GM12878 (cell line): ENCODE measurements at regions not wholly inside any gene's neighbourhood (a gene's known extent, or its start where the extent isn't known, plus 50 kb on each side); places are given as distances from the start of the nearest gene placed in this dataset.

Experiments
- ATAC-seq: fragments of 200-7000 bp; cut with Tn5 transposase; 3 replicates; pipeline ENCODE4 v1.9.1; 2020; ENCODE audit warnings: mild to moderate bottlenecking, moderate library complexity
- BruUV-seq: library from RNA; stranded (reverse); fragments of 400-500 nt; replicated peaks from 2 replicates; lab custom pipeline; 2021; lab: Mats Ljungman, UMichigan
- CTCF ChIA-PET: fragments of 300-600 bp; sonication (Branson Sonifier 250); formaldehyde crosslinking; extraction: SDS; loops from one replicate; lab custom pipeline; 2021; ENCODE audit warnings: inconsistent platforms; lab: Yijun Ruan, JAX
- POLR2A ChIA-PET: fragments of 350-600 bp; formaldehyde crosslinking; extraction: SDS; loops from one replicate; lab custom pipeline; 2021; ENCODE audit warnings: inconsistent platforms; lab: Charles Lee
- RAD21 ChIA-PET: fragments of 300-600 bp; sonication (Branson Sonifier 250); formaldehyde crosslinking; loops from one replicate; lab custom pipeline; 2023; ENCODE audit warnings: antibody characterized with exemption; ENCODE audit not compliant: unreplicated experiment; lab: Charles Lee
- SMC1A ChIA-PET: fragments of 300-600 bp; sonication (Branson Sonifier 250); formaldehyde crosslinking; loops from one replicate; lab custom pipeline; 2023; ENCODE audit not compliant: unreplicated experiment, uncharacterized antibody; lab: Charles Lee
- DNase-seq: peaks from one replicate; pipeline ENCODE4 v3.0.0-alpha.2; 2011; ENCODE audit warnings: low read depth, low spot score
- FAIRE-seq: peaks from 3 replicates; lab custom pipeline; 2011; peaks lifted over from hg19 to GRCh38; lab: Jason Lieb, UNC
- H2AFZ ChIP-seq: 2 replicates; pipeline ENCODE4 v1.6.0; 2011; ENCODE audit warnings: low read depth, low read length, control low read depth; ENCODE audit not compliant: control insufficient read depth
- H3K27ac ChIP-seq: 2 replicates; pipeline ENCODE4 v1.5.1; 2011; ENCODE audit warnings: control low read depth; ENCODE audit not compliant: control insufficient read depth, insufficient read depth
- H3K27me3 ChIP-seq, 2 experiments: replicated peaks in 1 of 2; 2 replicates each; pipeline versions ENCODE4 v1.6.0 to v1.6.1; 2011; ENCODE audit warnings: low read length in 1 of 2; ENCODE audit not compliant: control insufficient read depth in 2 of 2, insufficient read depth in 2 of 2
- H3K36me3 ChIP-seq, 2 experiments: 2 replicates each; pipeline ENCODE4 v1.5.1; 2011; ENCODE audit warnings: low read length in 1 of 2; ENCODE audit not compliant: control insufficient read depth in 2 of 2, insufficient read depth in 2 of 2
- H3K4me1 ChIP-seq: 2 replicates; pipeline ENCODE4 v1.6.1; 2011; ENCODE audit warnings: mild to moderate bottlenecking, low read length, moderate library complexity, mixed read lengths; ENCODE audit not compliant: control insufficient read depth, insufficient read depth
- H3K4me2 ChIP-seq: 2 replicates; pipeline ENCODE4 v1.6.0; 2011; ENCODE audit warnings: control low read depth; ENCODE audit not compliant: control insufficient read depth, insufficient read depth
- H3K4me3 ChIP-seq: fragments of 200-600 bp; sonication (generic); 2 replicates; pipeline ENCODE4 v1.5.1; 2016
- H3K79me2 ChIP-seq: 2 replicates; pipeline ENCODE4 v1.6.0; 2011; ENCODE audit warnings: low read length; ENCODE audit not compliant: control insufficient read depth, insufficient read depth
- H3K9ac ChIP-seq: 2 replicates; pipeline ENCODE4 v1.8.0; 2011; ENCODE audit warnings: low read length, control low read depth, mixed read lengths; ENCODE audit not compliant: control insufficient read depth, insufficient read depth
- H3K9me3 ChIP-seq: replicated peaks from 3 replicates; pipeline ENCODE4 v1.5.1; 2011; ENCODE audit warnings: mild to moderate bottlenecking, low read length; ENCODE audit not compliant: control insufficient read depth, insufficient read depth
- H4K20me1 ChIP-seq: 2 replicates; pipeline ENCODE4 v1.6.0; 2011; ENCODE audit not compliant: control insufficient read depth, insufficient read depth
- ATF7 ChIP-seq: fragments of 450-650 bp; IDR thresholded peaks from 2 replicates; pipeline ENCODE4 v1.6.1; 2016; ENCODE audit warnings: low read depth, mild to moderate bottlenecking
- PAX8 ChIP-seq: fragments of 450-650 bp; IDR thresholded peaks from 2 replicates; pipeline ENCODE4 v1.6.1; 2017; ENCODE audit warnings: mild to moderate bottlenecking, moderate library complexity
- ZNF24 ChIP-seq: fragments of 450-650 bp; IDR thresholded peaks from 2 replicates; pipeline ENCODE4 v1.6.1; 2017; ENCODE audit warnings: antibody characterized with exemption, mild to moderate bottlenecking
- ZNF274 ChIP-seq: IDR thresholded peaks from one replicate; pipeline ENCODE4 v1.8.0; 2011; ENCODE audit not compliant: insufficient read length, insufficient read depth
- ZSCAN29 ChIP-seq: fragments of 450-650 bp; IDR thresholded peaks from 2 replicates; pipeline ENCODE4 v1.6.1; 2017; ENCODE audit warnings: mild to moderate bottlenecking, moderate library complexity
- WGBS: methylation state at CpG from one replicate; pipeline ENCODE4 v1.1.6; 2016; ENCODE audit warnings: low lambda C conversion rate; ENCODE audit not compliant: insufficient replicate concordance, insufficient coverage; ENCODE audit errors: missing lambda C conversion rate; 5-methylcytosine and 5-hydroxymethylcytosine counted together
- in situ Hi-C: fragments of 300-500 bp; cut with MboI; formaldehyde crosslinking; loops from 9 replicates; pipeline ENCODE4 v1.14.3; 2018; ENCODE audit warnings: mixed read lengths
- intact Hi-C: fragments of 100-400 bp; cut with micrococcal nuclease; formaldehyde crosslinking; loops from one replicate; pipeline ENCODE4 v1.14.2; 2022; ENCODE audit not compliant: unreplicated experiment
- TF ChIP-seq, protein P1 (sequence below): IDR thresholded peaks from 2 replicates; pipeline ENCODE4 v1.6.1; 2012; ENCODE audit warnings: improper control_type of control experiment, low read depth, low read length; ENCODE audit not compliant: insufficient replicate concordance
- TF ChIP-seq, protein P2 (sequence below): IDR thresholded peaks from 2 replicates; pipeline ENCODE4 v1.6.1; 2011; ENCODE audit warnings: borderline replicate concordance, low read depth, mild to moderate bottlenecking, moderate library complexity, mixed read lengths, low read length; ENCODE audit not compliant: insufficient read depth; ENCODE audit errors: extremely low read length

DNA sequence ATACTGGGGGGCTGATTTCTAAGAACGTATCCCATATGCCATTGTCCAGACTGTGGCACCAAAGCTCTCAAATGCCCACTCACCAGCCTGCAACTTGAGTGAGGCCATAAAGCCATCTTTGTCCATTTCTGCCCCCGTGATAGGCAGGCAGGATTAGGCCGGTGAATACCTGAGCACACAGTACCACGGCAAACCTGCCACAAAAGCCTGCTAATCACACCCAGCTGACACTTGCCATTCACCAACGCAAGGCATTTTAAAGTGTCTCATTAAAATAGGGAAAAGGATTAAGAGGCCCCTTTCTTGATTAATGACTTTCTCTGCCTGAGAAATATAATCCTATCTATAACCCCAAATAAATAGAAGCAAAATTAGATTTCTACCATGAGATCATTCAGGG, 111.4 kb upstream of the NANOS1 start (continued):
- TF ChIP-seq, protein P1, sequence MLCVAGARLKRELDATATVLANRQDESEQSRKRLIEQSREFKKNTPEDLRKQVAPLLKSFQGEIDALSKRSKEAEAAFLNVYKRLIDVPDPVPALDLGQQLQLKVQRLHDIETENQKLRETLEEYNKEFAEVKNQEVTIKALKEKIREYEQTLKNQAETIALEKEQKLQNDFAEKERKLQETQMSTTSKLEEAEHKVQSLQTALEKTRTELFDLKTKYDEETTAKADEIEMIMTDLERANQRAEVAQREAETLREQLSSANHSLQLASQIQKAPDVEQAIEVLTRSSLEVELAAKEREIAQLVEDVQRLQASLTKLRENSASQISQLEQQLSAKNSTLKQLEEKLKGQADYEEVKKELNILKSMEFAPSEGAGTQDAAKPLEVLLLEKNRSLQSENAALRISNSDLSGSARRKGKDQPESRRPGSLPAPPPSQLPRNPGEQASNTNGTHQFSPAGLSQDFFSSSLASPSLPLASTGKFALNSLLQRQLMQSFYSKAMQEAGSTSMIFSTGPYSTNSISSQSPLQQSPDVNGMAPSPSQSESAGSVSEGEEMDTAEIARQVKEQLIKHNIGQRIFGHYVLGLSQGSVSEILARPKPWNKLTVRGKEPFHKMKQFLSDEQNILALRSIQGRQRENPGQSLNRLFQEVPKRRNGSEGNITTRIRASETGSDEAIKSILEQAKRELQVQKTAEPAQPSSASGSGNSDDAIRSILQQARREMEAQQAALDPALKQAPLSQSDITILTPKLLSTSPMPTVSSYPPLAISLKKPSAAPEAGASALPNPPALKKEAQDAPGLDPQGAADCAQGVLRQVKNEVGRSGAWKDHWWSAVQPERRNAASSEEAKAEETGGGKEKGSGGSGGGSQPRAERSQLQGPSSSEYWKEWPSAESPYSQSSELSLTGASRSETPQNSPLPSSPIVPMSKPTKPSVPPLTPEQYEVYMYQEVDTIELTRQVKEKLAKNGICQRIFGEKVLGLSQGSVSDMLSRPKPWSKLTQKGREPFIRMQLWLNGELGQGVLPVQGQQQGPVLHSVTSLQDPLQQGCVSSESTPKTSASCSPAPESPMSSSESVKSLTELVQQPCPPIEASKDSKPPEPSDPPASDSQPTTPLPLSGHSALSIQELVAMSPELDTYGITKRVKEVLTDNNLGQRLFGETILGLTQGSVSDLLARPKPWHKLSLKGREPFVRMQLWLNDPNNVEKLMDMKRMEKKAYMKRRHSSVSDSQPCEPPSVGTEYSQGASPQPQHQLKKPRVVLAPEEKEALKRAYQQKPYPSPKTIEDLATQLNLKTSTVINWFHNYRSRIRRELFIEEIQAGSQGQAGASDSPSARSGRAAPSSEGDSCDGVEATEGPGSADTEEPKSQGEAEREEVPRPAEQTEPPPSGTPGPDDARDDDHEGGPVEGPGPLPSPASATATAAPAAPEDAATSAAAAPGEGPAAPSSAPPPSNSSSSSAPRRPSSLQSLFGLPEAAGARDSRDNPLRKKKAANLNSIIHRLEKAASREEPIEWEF: no peak
- TF ChIP-seq PAX8: no peak
- TF ChIP-seq, all 136 proteins: peak for 0

DNA sequence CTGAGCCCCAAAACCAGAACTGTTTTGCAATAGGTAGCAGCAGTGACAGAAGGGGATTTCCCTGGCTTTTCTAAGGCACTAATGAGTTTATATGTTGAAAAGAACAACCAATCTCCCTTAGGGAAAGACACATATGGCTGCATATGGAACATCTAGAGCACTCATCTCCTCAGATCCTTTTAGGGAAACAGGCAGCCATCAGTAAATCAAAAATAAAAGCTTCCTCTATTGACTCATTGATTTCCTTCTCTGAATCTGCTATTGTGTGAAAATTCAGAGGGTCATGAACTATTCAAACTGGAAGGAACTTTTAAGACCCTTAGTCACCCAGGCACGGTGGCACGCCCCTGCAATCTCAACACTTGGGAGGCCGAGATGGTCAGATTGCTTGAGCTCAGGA, 110.9 kb upstream of the NANOS1 start:
- no peak for FAIRE-seq

More for the DNA sequence above, 110.9 kb upstream of the NANOS1 start:
- ChIA-PET CTCF (interaction anchor here (0.6 kb wide), 2 partner anchors 53 to 160 kb away, joined by 3 read pairs; no protein-coding TSS in a partner anchor), SMC1A (no interaction called here), RAD21 (no interaction called here), POLR2A (no interaction called here)
- TF ChIP-seq, protein P2, sequence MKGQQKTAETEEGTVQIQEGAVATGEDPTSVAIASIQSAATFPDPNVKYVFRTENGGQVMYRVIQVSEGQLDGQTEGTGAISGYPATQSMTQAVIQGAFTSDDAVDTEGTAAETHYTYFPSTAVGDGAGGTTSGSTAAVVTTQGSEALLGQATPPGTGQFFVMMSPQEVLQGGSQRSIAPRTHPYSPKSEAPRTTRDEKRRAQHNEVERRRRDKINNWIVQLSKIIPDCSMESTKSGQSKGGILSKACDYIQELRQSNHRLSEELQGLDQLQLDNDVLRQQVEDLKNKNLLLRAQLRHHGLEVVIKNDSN: no peak
- TF ChIP-seq ZSCAN29 (no peak), ATF7 (no peak), ZNF274 (no peak), ZNF24 (no peak)
- no peaks in the 10 kb centered on the region; a peak in 1 of 4 replicates for H3K27me3 ChIP-seq
- H3K27ac ChIP-seq: no peak overlapping the region
- H3K4me2 ChIP-seq: no peak overlapping the region
- H3K4me1 ChIP-seq: no peaks in the 10 kb centered on the region
- no peak overlapping the region for H3K4me3 ChIP-seq
- H2AFZ ChIP-seq: no peak overlapping the region
- 43% methylated on average over 3 of the region's 3 CpGs for WGBS
- intact Hi-C loops: no loop called here
- no peaks in the 10 kb centered on the region for H3K79me2 ChIP-seq
- in situ Hi-C loops: no loop called here
- H3K36me3 ChIP-seq: no peaks in the 10 kb centered on the region
- H4K20me1 ChIP-seq: no peaks in the 10 kb centered on the region
- no peak for DNase-seq
- BruUV-seq: no TSS peak
- no peak overlapping the region for H3K9ac ChIP-seq
- no peak for ATAC-seq
- no peaks in the 10 kb centered on the region for H3K9me3 ChIP-seq
